Natural killer cell treated with Interleukin-12 subunit alpha and Interleukin-12 subunit beta and Interleukin-15 and Interleukin-18, amount 100 ng/mL, for 72 hours (primary cell): ENCODE measurements at regions not wholly inside any gene's neighbourhood (a gene's known extent, or its start where the extent isn't known, plus 50 kb on each side); places are given as distances from the start of the nearest gene placed in this dataset.

ENCODE experiments used
- ATAC-seq, 2 donors: fragments of 150-1000 bp; cut with Tn5 transposase in 1 of 2; sonication (Bioruptor Pico), chemical (Tn5 transposase) in 1 of 2; 2 replicates each; pipeline ENCODE4 v1.10.0; 2021
- DNase-seq: peaks from one replicate; pipeline ENCODE4 v3.0.0; 2022; ENCODE audit warnings: low spot score
- H3K27ac Mint-ChIP-seq, 2 donors: 1 replicate in 1 of 2; 2 replicates in 1 of 2; pipeline ENCODE4 v1.8.0; 2022; ENCODE audit warnings: mixed read lengths in 2 of 2, mild to moderate bottlenecking in 1 of 2, moderate library complexity in 1 of 2
- H3K27me3 Mint-ChIP-seq, 2 donors: 1 replicate in 1 of 2; 2 replicates in 1 of 2; pipeline ENCODE4 v1.8.0; 2022; ENCODE audit warnings: mixed read lengths in 2 of 2
- H3K36me3 Mint-ChIP-seq: one replicate; pipeline ENCODE4 v1.8.0; 2022; ENCODE audit warnings: mixed read lengths
- H3K4me1 Mint-ChIP-seq, 2 donors: 1 replicate in 1 of 2; 2 replicates in 1 of 2; pipeline ENCODE4 v1.8.0; 2022; ENCODE audit warnings: low read depth in 2 of 2, mixed read lengths in 2 of 2, mild to moderate bottlenecking in 1 of 2
- H3K4me3 Mint-ChIP-seq: one replicate; pipeline ENCODE4 v1.8.0; 2022; ENCODE audit warnings: mixed read lengths
- H3K9me3 Mint-ChIP-seq: 2 replicates; pipeline ENCODE4 v1.8.0; 2022; ENCODE audit warnings: mixed read lengths

DNA sequence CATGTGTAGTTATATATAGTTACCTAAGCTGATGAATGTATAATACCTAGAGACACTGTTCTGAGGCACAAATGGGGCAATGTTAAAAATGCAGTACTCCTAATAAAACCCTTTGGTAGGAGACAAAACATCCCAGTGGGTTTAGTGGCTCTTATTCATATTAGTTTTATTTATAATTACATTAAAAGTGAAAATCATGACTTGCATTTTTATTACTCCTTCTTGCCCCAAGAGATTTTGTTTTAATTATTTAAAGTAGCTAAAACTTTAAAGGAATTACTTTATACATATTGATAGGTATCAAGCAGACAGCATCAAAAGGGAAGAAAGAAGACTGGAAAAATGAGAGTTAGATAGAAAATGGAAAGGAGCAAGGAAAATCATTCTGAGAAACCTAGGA is 688.6 kb downstream of the GALC start:
- ATAC-seq (no peak), DNase-seq (no peak)
- Mint-ChIP-seq H3K27me3 (no peaks in the 10 kb centered on the region), H3K9me3 (peaks cover 27% of the 10 kb centered on the region), H3K27ac (no peak overlapping the region), H3K4me1 (no peaks in the 10 kb centered on the region), H3K36me3 (no peaks in the 10 kb centered on the region), H3K4me3 (no peak overlapping the region)

GRCh38 chr14:87286826-87287225 is 706.2 kb downstream of the GALC start:
- Mint-ChIP-seq H3K4me3 (no peak overlapping the region), H3K4me1 (no peaks in the 10 kb centered on the region), H3K27me3 (no peaks in the 10 kb centered on the region), H3K36me3 (no peaks in the 10 kb centered on the region), H3K27ac (no peak overlapping the region), H3K9me3 (peaks cover 17% of the 10 kb centered on the region)
- DNase-seq (no peak), ATAC-seq (no peak)

- DNase-seq (no peak), ATAC-seq (no peak)
- Mint-ChIP-seq H3K27me3 (no peaks in the 10 kb centered on the region), H3K9me3 (peaks cover 12% of the 10 kb centered on the region), H3K4me1 (no peaks in the 10 kb centered on the region), H3K36me3 (no peaks in the 10 kb centered on the region), H3K27ac (no peak overlapping the region), H3K4me3 (no peak overlapping the region)
These were observed 706.8 kb downstream of the GALC start for GRCh38 chr14:87286191-87286590.

GRCh38 chr14:87285506-87285905 is 707.5 kb downstream of the GALC start:
- Mint-ChIP-seq H3K9me3 (peaks cover 8% of the 10 kb centered on the region), H3K4me1 (no peaks in the 10 kb centered on the region), H3K27ac (no peak overlapping the region), H3K27me3 (no peaks in the 10 kb centered on the region), H3K4me3 (no peak overlapping the region), H3K36me3 (no peaks in the 10 kb centered on the region)
- DNase-seq (no peak), ATAC-seq (no peak)

GRCh38 chr14:87283547-87283946 is 709.4 kb downstream of the GALC start:
- H3K27ac Mint-ChIP-seq = no peak overlapping the region
- peaks cover 4% of the 10 kb centered on the region for H3K9me3 Mint-ChIP-seq
- ATAC-seq (no peak), DNase-seq (no peak)
- no peaks in the 10 kb centered on the region for H3K27me3 Mint-ChIP-seq
- no peaks in the 10 kb centered on the region for H3K4me1 Mint-ChIP-seq
- H3K4me3 Mint-ChIP-seq = no peak overlapping the region
- no peaks in the 10 kb centered on the region for H3K36me3 Mint-ChIP-seq

GRCh38 chr14:87282266-87282665 is 710.7 kb downstream of the GALC start:
- Mint-ChIP-seq H3K36me3 (no peaks in the 10 kb centered on the region), H3K27ac (no peak overlapping the region), H3K27me3 (no peaks in the 10 kb centered on the region), H3K9me3 (peaks cover 4% of the 10 kb centered on the region), H3K4me3 (no peak overlapping the region), H3K4me1 (no peaks in the 10 kb centered on the region)
- DNase-seq (no peak), ATAC-seq (no peak)

- H3K36me3 Mint-ChIP-seq = no peaks in the 10 kb centered on the region
- H3K4me3 Mint-ChIP-seq = no peak overlapping the region
- no peaks in the 10 kb centered on the region for H3K4me1 Mint-ChIP-seq
- H3K27me3 Mint-ChIP-seq = no peaks in the 10 kb centered on the region
- no peak overlapping the region for H3K27ac Mint-ChIP-seq
- DNase-seq (no peak), ATAC-seq (no peak)
- peaks cover 14% of the 10 kb centered on the region for H3K9me3 Mint-ChIP-seq
These were observed 714.6 kb downstream of the GALC start for GRCh38 chr14:87278415-87278814.

DNA sequence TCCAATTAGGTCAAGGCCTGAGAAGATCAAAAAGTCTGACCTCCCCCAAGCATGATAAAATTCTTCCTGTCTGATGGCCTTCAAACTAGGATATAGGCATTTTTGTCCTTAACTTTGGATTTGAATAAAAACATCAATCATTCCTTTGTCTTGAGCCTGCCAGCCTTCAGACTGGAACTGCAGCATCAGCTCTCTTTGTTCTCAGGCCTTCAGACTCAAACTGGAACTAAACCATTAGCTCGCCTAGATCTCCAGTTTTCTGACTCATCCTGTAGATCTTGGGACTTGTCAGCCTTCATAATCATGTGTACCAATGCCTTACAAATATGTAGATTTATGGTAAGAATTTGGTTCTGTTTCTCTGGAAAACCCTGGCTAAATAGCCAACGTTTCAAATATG is 721.7 kb downstream of the GALC start:
- DNase-seq = no peak
- H3K4me3 Mint-ChIP-seq = no peak overlapping the region
- no peaks in the 10 kb centered on the region for H3K4me1 Mint-ChIP-seq
- no peaks in the 10 kb centered on the region for H3K27me3 Mint-ChIP-seq
- H3K36me3 Mint-ChIP-seq = no peaks in the 10 kb centered on the region
- ATAC-seq = no peak
- peaks cover 22% of the 10 kb centered on the region for H3K9me3 Mint-ChIP-seq
- no peak overlapping the region for H3K27ac Mint-ChIP-seq

DNA sequence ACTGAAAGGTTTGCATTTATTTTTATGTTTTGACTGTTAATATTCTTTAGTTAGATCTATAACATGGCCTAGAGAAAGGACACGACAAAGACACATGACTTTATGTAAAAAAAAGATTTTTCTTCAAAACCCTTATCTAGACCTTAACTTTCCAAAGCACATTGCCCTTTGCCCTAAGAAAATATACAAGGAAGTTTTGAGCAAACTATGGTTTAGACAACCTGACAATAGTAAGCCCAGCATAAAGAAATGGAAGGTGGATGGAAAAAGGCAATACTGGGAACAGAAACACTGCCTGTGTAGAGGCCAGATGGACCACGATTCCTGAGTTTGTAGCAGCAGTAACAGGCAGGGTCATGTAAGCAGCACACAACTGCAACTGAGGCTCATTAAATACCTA is 724.0 kb downstream of the GALC start:
- Mint-ChIP-seq H3K4me1 (no peaks in the 10 kb centered on the region), H3K36me3 (no peaks in the 10 kb centered on the region), H3K27me3 (no peaks in the 10 kb centered on the region), H3K4me3 (no peak overlapping the region), H3K9me3 (peaks cover 24% of the 10 kb centered on the region), H3K27ac (no peak overlapping the region)
- ATAC-seq (no peak), DNase-seq (no peak)

- no peaks in the 10 kb centered on the region for H3K27me3 Mint-ChIP-seq
- H3K4me1 Mint-ChIP-seq = no peaks in the 10 kb centered on the region
- no peak for ATAC-seq
These were observed 728.2 kb downstream of the GALC start for GRCh38 chr14:87264796-87265195.

DNA sequence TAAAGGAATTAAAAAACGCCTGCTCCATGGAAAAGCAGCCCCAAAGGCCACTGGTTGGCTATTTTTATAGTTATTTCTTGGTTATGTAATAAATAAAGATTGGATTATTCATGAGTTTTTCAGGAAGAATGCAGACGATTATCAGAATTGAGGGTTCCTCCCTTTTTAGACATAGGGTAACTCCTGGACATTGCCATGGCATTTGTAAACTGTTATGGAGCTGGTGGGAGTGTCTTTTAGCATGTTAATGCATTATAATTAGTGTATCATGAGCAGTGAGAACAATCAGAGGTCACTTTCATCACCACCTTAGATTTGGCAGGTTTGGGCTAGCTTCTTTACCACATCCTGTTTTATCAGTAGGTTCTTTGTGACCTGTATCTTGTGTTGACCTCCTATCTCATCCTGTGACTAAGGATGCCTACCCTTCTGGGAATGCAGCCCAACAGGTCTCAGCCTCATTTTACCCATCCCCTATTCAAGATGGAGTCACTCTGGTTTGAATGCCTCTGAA is 728.7 kb downstream of the GALC start:
- DNase-seq (no peak), ATAC-seq (no peak)
- no peaks in the 10 kb centered on the region for H3K36me3 Mint-ChIP-seq
- H3K27me3 Mint-ChIP-seq = no peaks in the 10 kb centered on the region
- peaks cover 12% of the 10 kb centered on the region for H3K9me3 Mint-ChIP-seq
- H3K4me1 Mint-ChIP-seq = no peaks in the 10 kb centered on the region
- H3K27ac Mint-ChIP-seq = no peak overlapping the region
- no peak overlapping the region for H3K4me3 Mint-ChIP-seq

More at GRCh38 chr14:87264796-87265195, 728.2 kb downstream of the GALC start:
- DNase-seq = no peak
- Mint-ChIP-seq H3K4me3 (no peak overlapping the region), H3K36me3 (no peaks in the 10 kb centered on the region), H3K9me3 (peaks cover 12% of the 10 kb centered on the region), H3K27ac (no peak overlapping the region)

GRCh38 chr14:87261621-87262020 is 731.4 kb downstream of the GALC start:
- no peak for ATAC-seq
- DNase-seq = no peak
- Mint-ChIP-seq H3K4me3 (no peak overlapping the region), H3K27me3 (no peaks in the 10 kb centered on the region), H3K36me3 (no peaks in the 10 kb centered on the region), H3K4me1 (no peaks in the 10 kb centered on the region), H3K27ac (no peak overlapping the region), H3K9me3 (peaks cover 17% of the 10 kb centered on the region)

GRCh38 chr14:87260460-87260859 is 732.5 kb downstream of the GALC start:
- Mint-ChIP-seq H3K4me3 (no peak overlapping the region), H3K27me3 (no peaks in the 10 kb centered on the region), H3K4me1 (no peaks in the 10 kb centered on the region), H3K9me3 (peaks cover 17% of the 10 kb centered on the region), H3K27ac (no peak overlapping the region), H3K36me3 (no peaks in the 10 kb centered on the region)
- ATAC-seq (no peak), DNase-seq (no peak)

DNA sequence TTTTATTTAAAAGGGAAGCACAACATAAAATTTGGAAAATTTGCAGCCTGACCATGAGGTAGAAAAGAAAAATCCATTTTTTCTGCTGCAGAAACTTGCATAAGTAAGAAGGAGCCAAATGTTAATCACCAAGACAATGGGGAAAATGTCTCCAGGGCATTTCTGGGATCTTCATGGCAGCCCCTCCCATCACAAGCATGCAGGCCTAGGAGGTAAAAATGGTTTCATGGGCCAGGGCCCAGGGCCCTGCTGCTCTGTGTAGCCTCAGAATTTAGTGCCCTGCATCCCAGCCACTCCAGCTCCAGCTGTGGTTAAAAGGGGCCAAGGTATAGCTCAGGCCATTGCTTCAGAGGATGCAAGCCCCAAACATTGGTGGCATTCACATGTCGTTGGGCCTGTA is 735.6 kb downstream of the GALC start:
- H3K4me3 Mint-ChIP-seq = no peak overlapping the region
- H3K27me3 Mint-ChIP-seq = no peaks in the 10 kb centered on the region
- no peaks in the 10 kb centered on the region for H3K4me1 Mint-ChIP-seq
- H3K36me3 Mint-ChIP-seq = no peaks in the 10 kb centered on the region
- DNase-seq = no peak
- H3K9me3 Mint-ChIP-seq = peaks cover 16% of the 10 kb centered on the region
- no peak overlapping the region for H3K27ac Mint-ChIP-seq
- no peak for ATAC-seq

DNA sequence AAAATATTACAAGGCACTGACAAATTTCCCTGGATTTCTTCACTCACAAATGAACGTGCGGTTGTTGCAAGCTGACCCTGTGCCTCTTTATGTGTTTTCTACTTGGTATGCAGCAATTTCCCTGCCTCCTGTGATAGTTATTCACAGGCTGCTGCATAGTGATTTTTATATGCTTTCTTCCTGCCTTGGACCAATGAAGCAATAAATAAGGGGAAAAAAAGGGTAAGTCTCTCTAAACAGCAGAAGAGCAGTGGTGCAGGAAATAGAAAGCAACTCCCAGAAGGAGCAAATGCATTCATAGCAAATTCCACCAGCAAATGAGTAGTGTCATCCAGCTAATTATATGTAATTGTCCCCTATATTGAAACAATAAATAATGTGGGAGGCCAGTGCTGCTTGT is 737.9 kb downstream of the GALC start:
- Mint-ChIP-seq H3K4me1 (no peaks in the 10 kb centered on the region), H3K4me3 (no peak overlapping the region), H3K27ac (no peak overlapping the region), H3K9me3 (peaks cover 15% of the 10 kb centered on the region), H3K27me3 (no peaks in the 10 kb centered on the region), H3K36me3 (no peaks in the 10 kb centered on the region)
- ATAC-seq = no peak
- no peak for DNase-seq
